Thyroid gland (tissue), 4 donors: ENCODE measurements at regions not wholly inside any gene's neighbourhood (a gene's known extent, or its start where the extent isn't known, plus 50 kb on each side); places are given as distances from the start of the nearest gene placed in this dataset.

Experiments used
- DNase-seq, 2 donors: peaks; one replicate each; pipeline ENCODE4 v3.0.0-alpha.2; 2019
- H3K27ac ChIP-seq, 3 donors: fragments of 200-600 bp; sonication (generic); 1 replicate in 2 of 3; 2 replicates in 1 of 3; pipeline ENCODE4 v1.5.1; 2016 to 2019; ENCODE audit warnings: mild to moderate bottlenecking in 1 of 3, moderate library complexity in 1 of 3
- H3K27me3 ChIP-seq: fragments of 200-600 bp; sonication (generic); one replicate; pipeline ENCODE4 v1.5.1; 2019
- H3K36me3 ChIP-seq, 2 donors: fragments of 200-600 bp; sonication (generic); one replicate each; pipeline ENCODE4 v1.5.1; 2016 to 2019
- H3K4me1 ChIP-seq, 2 donors: fragments of 200-600 bp; sonication (generic); one replicate each; pipeline ENCODE4 v1.5.1; 2017 to 2019
- H3K4me3 ChIP-seq, 3 donors: fragments of 200-600 bp; sonication (generic); replicated peaks in 1 of 3; 1 replicate in 2 of 3; 2 replicates in 1 of 3; pipeline ENCODE4 v1.5.1; 2016; ENCODE audit warnings: mild to moderate bottlenecking in 1 of 3
- H3K9me3 ChIP-seq: fragments of 200-600 bp; sonication (generic); one replicate; pipeline ENCODE4 v1.5.1; 2017
- POLR2A ChIP-seq, 2 donors: fragments of 450-650 bp; IDR thresholded peaks; one replicate each; pipeline ENCODE4 v1.6.1; 2017; ENCODE audit warnings: antibody characterized with exemption in 2 of 2, mild to moderate bottlenecking in 2 of 2, moderate library complexity in 1 of 2
- WGBS, 2 donors: methylation state at CpG; one replicate each; pipeline ENCODE4 v1.1.5; 2017; 5-methylcytosine and 5-hydroxymethylcytosine counted together
- intact Hi-C: fragments of 100-400 bp; cut with DNase I; formaldehyde crosslinking; loops from one replicate; pipeline ENCODE4 v1.15.1; 2023
- TF ChIP-seq, protein P1 (sequence below), 6 experiments: fragments of 200-600 bp in 3 of 6; fragments of 450-650 bp in 3 of 6; sonication (generic) in 3 of 6; IDR thresholded peaks; one replicate each; pipeline ENCODE4 v1.5.1; 2016 to 2019; ENCODE audit warnings: antibody characterized with exemption in 6 of 6, mild to moderate bottlenecking in 2 of 6, inconsistent platforms in 1 of 6, moderate library complexity in 1 of 6

DNA sequence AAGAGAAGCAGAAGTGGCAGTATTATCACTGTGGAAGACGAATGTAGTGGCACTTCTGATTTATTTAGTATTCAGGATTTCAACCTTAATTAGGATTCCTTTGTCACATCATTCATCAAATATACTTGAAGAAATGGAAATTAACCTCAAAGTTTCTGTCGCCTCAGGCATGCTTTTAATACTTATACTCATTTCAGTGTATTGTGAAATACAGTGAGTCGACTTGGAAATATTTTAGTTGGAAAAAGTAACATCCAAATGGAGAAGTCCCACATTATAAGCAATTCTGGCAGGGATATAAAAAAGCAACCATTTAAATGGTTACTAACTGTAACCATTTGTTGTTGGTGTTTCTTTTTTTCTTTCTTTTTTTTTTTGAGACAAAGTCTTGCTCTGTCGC lies 648.8 kb downstream of the ARL4A start:
- DNase-seq, result no peak
- H3K27me3 ChIP-seq, result no peaks in the 10 kb centered on the region
- H3K9me3 ChIP-seq, result no peaks in the 10 kb centered on the region
- H3K36me3 ChIP-seq, result no peaks in the 10 kb centered on the region
- no peaks in the 10 kb centered on the region for H3K4me1 ChIP-seq
- intact Hi-C loops, result no loop called here
- H3K27ac ChIP-seq, result no peak overlapping the region
- 81 to 83% methylated on average over 4 of the region's 4 CpGs for WGBS, 2 donors
- H3K4me3 ChIP-seq, result no peak overlapping the region
- TF ChIP-seq, protein P1, sequence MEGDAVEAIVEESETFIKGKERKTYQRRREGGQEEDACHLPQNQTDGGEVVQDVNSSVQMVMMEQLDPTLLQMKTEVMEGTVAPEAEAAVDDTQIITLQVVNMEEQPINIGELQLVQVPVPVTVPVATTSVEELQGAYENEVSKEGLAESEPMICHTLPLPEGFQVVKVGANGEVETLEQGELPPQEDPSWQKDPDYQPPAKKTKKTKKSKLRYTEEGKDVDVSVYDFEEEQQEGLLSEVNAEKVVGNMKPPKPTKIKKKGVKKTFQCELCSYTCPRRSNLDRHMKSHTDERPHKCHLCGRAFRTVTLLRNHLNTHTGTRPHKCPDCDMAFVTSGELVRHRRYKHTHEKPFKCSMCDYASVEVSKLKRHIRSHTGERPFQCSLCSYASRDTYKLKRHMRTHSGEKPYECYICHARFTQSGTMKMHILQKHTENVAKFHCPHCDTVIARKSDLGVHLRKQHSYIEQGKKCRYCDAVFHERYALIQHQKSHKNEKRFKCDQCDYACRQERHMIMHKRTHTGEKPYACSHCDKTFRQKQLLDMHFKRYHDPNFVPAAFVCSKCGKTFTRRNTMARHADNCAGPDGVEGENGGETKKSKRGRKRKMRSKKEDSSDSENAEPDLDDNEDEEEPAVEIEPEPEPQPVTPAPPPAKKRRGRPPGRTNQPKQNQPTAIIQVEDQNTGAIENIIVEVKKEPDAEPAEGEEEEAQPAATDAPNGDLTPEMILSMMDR (IDR thresholded peaks at IDR 0.05), result no peak
- TF ChIP-seq POLR2A (IDR thresholded peaks at IDR 0.05), result no peak

DNA sequence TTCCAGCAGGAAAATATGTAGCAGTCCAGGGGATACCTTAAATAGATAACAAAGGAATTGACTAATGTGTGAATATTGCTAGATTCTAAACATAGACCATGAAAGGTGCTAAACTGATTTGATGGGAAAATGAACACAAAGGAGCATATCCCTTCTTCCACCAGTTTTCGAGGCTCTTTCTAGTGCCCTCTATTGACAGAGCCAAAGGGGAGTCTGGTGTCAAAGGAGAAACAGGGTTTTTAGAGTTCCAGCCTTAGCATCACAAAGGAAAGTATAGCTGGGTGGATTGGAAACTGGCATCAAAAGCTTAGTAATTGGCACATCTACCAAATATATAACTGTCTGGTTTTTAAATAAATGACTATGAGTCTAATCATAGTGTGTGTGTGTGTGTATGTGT lies 636.8 kb downstream of the ETV1 start:
- no peak overlapping the region for H3K4me3 ChIP-seq
- no peak overlapping the region for H3K27ac ChIP-seq
- no peaks in the 10 kb centered on the region for H3K9me3 ChIP-seq
- no peak for DNase-seq
- no peak for TF ChIP-seq POLR2A (IDR thresholded peaks at IDR 0.05)
- TF ChIP-seq, protein P1 (IDR thresholded peaks at IDR 0.05), result no peak
- H3K36me3 ChIP-seq, result no peaks in the 10 kb centered on the region
- 56 to 59% methylated on average over 1 of the region's 1 CpG for WGBS, 2 donors
- intact Hi-C loops, result no loop called here
- no peaks in the 10 kb centered on the region for H3K27me3 ChIP-seq
- no peaks in the 10 kb centered on the region for H3K4me1 ChIP-seq

DNA sequence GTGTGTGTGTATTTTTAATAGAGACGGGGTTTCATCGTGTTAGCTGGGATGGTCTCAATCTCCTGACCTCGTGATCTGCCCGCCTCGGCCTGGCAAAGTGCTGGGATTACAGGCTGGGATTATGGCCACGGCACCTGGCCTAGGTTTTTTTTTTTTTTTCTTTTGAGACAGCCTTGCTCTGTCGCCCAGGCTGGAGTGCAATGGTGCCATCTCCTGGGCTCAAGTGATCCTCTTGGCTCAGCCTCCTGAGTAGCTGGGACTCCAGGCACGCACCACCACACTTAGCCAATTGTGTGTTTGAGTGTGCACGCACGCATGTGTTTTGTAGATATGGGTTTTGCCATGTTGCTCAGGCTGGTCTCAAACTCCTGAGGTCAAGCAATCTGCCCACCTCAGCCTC lies 629.8 kb downstream of the ETV1 start:
- H3K36me3 ChIP-seq, result no peaks in the 10 kb centered on the region
- H3K9me3 ChIP-seq, result no peaks in the 10 kb centered on the region
- H3K27me3 ChIP-seq, result no peaks in the 10 kb centered on the region
- no peaks in the 10 kb centered on the region for H3K4me1 ChIP-seq
- no peak for DNase-seq
- TF ChIP-seq POLR2A (IDR thresholded peaks at IDR 0.05), result no peak
- TF ChIP-seq, protein P1 (IDR thresholded peaks at IDR 0.05), result no peak
- 85 to 88% methylated on average over 10 of the region's 10 CpGs for WGBS, 2 donors
- no peak overlapping the region for H3K4me3 ChIP-seq
- intact Hi-C loops, result no loop called here
- no peak overlapping the region for H3K27ac ChIP-seq

DNA sequence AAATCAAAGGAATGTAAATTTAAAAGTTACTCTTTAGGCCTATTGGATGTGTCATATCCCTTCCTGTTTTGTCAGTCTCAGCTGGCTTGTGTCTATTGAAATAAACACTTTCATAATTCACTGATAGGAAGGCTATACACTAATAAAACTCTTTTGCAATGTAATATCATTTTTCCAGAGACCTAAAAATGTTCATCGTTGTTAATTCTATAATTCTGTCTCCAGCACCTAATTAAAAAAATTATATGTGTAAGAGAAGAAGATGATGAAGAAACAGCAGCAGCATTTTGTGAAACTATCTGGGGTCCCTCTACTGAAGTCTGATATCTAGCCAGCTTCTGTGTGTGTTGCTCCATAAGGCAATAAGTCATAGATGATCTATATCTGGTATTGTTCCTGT lies 602.7 kb downstream of the ETV1 start:
- Histone ChIP-seq H3K4me1 (no peaks in the 10 kb centered on the region), H3K27ac (no peak overlapping the region), H3K27me3 (no peaks in the 10 kb centered on the region), H3K36me3 (no peaks in the 10 kb centered on the region), H3K4me3 (no peak overlapping the region), H3K9me3 (no peaks in the 10 kb centered on the region)
- DNase-seq, result no peak
- WGBS, 2 donors, result 92 to 93% methylated on average over 1 of the region's 1 CpG
- TF ChIP-seq, protein P1 (IDR thresholded peaks at IDR 0.05), result no peak
- intact Hi-C loops, result no loop called here

GRCh38 chr7:13407911-13408310 lies 581.6 kb downstream of the ETV1 start:
- no peaks in the 10 kb centered on the region for H3K9me3 ChIP-seq
- TF ChIP-seq, protein P1 (IDR thresholded peaks at IDR 0.05), result no peak
- TF ChIP-seq POLR2A (IDR thresholded peaks at IDR 0.05), result no peak
- 32 to 34% methylated on average over 2 of the region's 2 CpGs for WGBS, 2 donors
- H3K4me3 ChIP-seq, result no peak overlapping the region
- no peaks in the 10 kb centered on the region for H3K4me1 ChIP-seq
- intact Hi-C loops, result no loop called here
- H3K36me3 ChIP-seq, result no peaks in the 10 kb centered on the region
- no peak for DNase-seq
- no peaks in the 10 kb centered on the region for H3K27me3 ChIP-seq
- H3K27ac ChIP-seq, result no peak overlapping the region
